HepG2 (cell line): ENCODE measurements at regions not wholly inside any gene's neighbourhood (a gene's known extent, or its start where the extent isn't known, plus 50 kb on each side); places are given as distances from the start of the nearest gene placed in this dataset.

ENCODE experiments used
- CBX5 ChIP-seq: sonication (generic); formaldehyde crosslinking; IDR thresholded peaks from 2 replicates; pipeline ENCODE4 v1.4.0; 2020; ENCODE audit warnings: missing genetic modification reagents, borderline replicate concordance
- EZH2 ChIP-seq: conservative IDR thresholded peaks from 2 replicates; pipeline ENCODE4 v1.6.1; 2012; ENCODE audit warnings: mild to moderate bottlenecking, low read depth, low read length, moderate library complexity
- FOXJ3 ChIP-seq: sonication (generic); formaldehyde crosslinking; IDR thresholded peaks from 2 replicates; pipeline ENCODE4 v1.4.0; 2020; ENCODE audit warnings: missing genetic modification reagents, mild to moderate bottlenecking, borderline replicate concordance
- HDAC1 ChIP-seq: sonication (generic); formaldehyde crosslinking; IDR thresholded peaks from 2 replicates; pipeline ENCODE4 v1.5.1; 2020; ENCODE audit warnings: mild to moderate bottlenecking, missing genetic modification reagents
- MAFK ChIP-seq, 2 experiments: IDR thresholded peaks in 1 of 2; conservative IDR thresholded peaks in 1 of 2; 2 replicates each; pipeline ENCODE4 v1.6.1; 2011; ENCODE audit warnings: improper control_type of control experiment in 2 of 2, low read length in 2 of 2
- NFYB ChIP-seq: sonication (generic); formaldehyde crosslinking; IDR thresholded peaks from 2 replicates; pipeline ENCODE4 v1.4.0; 2020; ENCODE audit warnings: missing genetic modification reagents
- SRSF9 ChIP-seq: fragments of 200-400 bp; formaldehyde crosslinking; IDR thresholded peaks from 2 replicates; pipeline ENCODE4 v1.6.1; 2018; ENCODE audit warnings: borderline replicate concordance, mild to moderate bottlenecking, low read depth, low read length; ENCODE audit not compliant: insufficient read depth, poor library complexity, severe bottlenecking
- ZNF124 ChIP-seq: sonication (generic); formaldehyde crosslinking; IDR thresholded peaks from 2 replicates; pipeline ENCODE4 v1.4.0; 2020; ENCODE audit warnings: missing genetic modification reagents
- ZNF331 ChIP-seq: sonication (generic); formaldehyde crosslinking; IDR thresholded peaks from 2 replicates; pipeline ENCODE4 v1.4.0; 2020; ENCODE audit warnings: missing genetic modification reagents
- ZNF510 ChIP-seq: sonication (generic); formaldehyde crosslinking; IDR thresholded peaks from 2 replicates; pipeline ENCODE4 v1.4.0; 2020; ENCODE audit warnings: low read depth, mild to moderate bottlenecking, missing genetic modification reagents
- TF ChIP-seq, protein P1 (sequence below): IDR thresholded peaks from 2 replicates; pipeline ENCODE4 v1.6.1; 2016; ENCODE audit warnings: low read depth, control low read depth
- TF ChIP-seq, protein P2 (sequence below): sonication (generic); formaldehyde crosslinking; IDR thresholded peaks from 2 replicates; pipeline ENCODE4 v1.5.0; 2020; ENCODE audit warnings: mild to moderate bottlenecking, missing genetic modification reagents, moderate library complexity

DNA sequence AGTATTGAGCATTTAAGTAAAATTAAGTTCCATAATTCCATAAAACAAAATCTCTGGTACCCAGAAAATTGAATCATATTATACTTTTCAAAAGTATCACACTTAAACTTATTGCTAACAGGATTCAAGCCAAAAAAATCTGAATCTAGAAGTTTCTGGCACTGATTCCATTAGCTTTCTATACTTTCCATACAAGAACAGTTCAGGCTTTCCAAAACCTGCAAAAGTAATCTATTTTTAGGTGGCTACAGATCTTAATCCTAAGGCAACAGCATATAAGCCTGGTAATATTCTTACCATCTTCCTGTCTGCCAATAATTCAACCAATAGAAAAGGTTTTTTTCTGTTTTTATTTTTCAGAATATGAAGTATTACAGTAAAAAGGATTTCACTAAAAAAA, 185.0 kb downstream of the CRPPA start:
- TF ChIP-seq, protein P1, sequence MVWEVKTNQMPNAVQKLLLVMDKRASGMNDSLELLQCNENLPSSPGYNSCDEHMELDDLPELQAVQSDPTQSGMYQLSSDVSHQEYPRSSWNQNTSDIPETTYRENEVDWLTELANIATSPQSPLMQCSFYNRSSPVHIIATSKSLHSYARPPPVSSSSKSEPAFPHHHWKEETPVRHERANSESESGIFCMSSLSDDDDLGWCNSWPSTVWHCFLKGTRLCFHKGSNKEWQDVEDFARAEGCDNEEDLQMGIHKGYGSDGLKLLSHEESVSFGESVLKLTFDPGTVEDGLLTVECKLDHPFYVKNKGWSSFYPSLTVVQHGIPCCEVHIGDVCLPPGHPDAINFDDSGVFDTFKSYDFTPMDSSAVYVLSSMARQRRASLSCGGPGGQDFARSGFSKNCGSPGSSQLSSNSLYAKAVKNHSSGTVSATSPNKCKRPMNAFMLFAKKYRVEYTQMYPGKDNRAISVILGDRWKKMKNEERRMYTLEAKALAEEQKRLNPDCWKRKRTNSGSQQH (CRISPR knock-in tag), result no peak
- TF ChIP-seq, protein P2, sequence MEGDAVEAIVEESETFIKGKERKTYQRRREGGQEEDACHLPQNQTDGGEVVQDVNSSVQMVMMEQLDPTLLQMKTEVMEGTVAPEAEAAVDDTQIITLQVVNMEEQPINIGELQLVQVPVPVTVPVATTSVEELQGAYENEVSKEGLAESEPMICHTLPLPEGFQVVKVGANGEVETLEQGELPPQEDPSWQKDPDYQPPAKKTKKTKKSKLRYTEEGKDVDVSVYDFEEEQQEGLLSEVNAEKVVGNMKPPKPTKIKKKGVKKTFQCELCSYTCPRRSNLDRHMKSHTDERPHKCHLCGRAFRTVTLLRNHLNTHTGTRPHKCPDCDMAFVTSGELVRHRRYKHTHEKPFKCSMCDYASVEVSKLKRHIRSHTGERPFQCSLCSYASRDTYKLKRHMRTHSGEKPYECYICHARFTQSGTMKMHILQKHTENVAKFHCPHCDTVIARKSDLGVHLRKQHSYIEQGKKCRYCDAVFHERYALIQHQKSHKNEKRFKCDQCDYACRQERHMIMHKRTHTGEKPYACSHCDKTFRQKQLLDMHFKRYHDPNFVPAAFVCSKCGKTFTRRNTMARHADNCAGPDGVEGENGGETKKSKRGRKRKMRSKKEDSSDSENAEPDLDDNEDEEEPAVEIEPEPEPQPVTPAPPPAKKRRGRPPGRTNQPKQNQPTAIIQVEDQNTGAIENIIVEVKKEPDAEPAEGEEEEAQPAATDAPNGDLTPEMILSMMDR (CRISPR knock-in tag), result no peak
- no peak for TF ChIP-seq ZNF124 (CRISPR knock-in tag)
- no peak for TF ChIP-seq ZNF331
- TF ChIP-seq ZNF510 (CRISPR knock-in tag), result no peak
- TF ChIP-seq FOXJ3 (CRISPR knock-in tag), result no peak
- TF ChIP-seq HDAC1 (CRISPR knock-in tag), result no peak
- TF ChIP-seq MAFK (conservative IDR thresholded peaks at IDR 0.05 in 1 of 2, IDR thresholded peaks at IDR 0.05 in 1 of 2; ENCODE audit: low read length in 2 of 2), result no peak
- TF ChIP-seq NFYB (CRISPR knock-in tag), result no peak
- TF ChIP-seq EZH2, result no peak
- TF ChIP-seq SRSF9, result no peak
- no peak for TF ChIP-seq CBX5 (CRISPR knock-in tag)
